IMR-90 (cell line): ENCODE measurements at regions not wholly inside any gene's neighbourhood (a gene's known extent, or its start where the extent isn't known, plus 50 kb on each side); places are given as distances from the start of the nearest gene placed in this dataset.

Source experiments
- ATAC-seq: fragments of 200-7000 bp; cut with Tn5 transposase; 2 replicates; pipeline ENCODE4 v1.9.1; 2020; ENCODE audit warnings: low read depth, mild to moderate bottlenecking, moderate library complexity
- BruUV-seq: library from RNA; stranded (reverse); fragments of 400-500 nt; replicated peaks from 2 replicates; lab custom pipeline; 2021; lab: Mats Ljungman, UMichigan
- CTCF ChIA-PET: fragments of 300-600 bp; formaldehyde crosslinking; extraction: SDS; loops from one replicate; lab custom pipeline; 2021; ENCODE audit warnings: antibody characterized with exemption; lab: Yijun Ruan, JAX
- POLR2A ChIA-PET: fragments of 300-600 bp; sonication (Branson Sonifier 250); formaldehyde crosslinking; loops from one replicate; lab custom pipeline; 2022; ENCODE audit warnings: antibody characterized with exemption; ENCODE audit not compliant: unreplicated experiment; lab: Charles Lee
- DNase-seq: peaks from one replicate; pipeline ENCODE4 v3.0.0; 2013
- H2AFZ ChIP-seq: replicated peaks from 2 replicates; pipeline ENCODE3; 2013; ENCODE audit warnings: low read length, mild to moderate bottlenecking; ENCODE audit not compliant: poor library complexity
- H2AK5ac ChIP-seq: 2 replicates; pipeline ENCODE4 v1.6.1; 2013; ENCODE audit warnings: low read depth, low read length, inconsistent platforms
- H2AK9ac ChIP-seq: replicated peaks from 2 replicates; pipeline ENCODE3; 2013; ENCODE audit warnings: mild to moderate bottlenecking, low read depth, low read length, moderate library complexity; ENCODE audit not compliant: poor library complexity
- H2BK120ac ChIP-seq: 2 replicates; pipeline ENCODE4 v1.6.1; 2013; ENCODE audit warnings: low read depth, low read length, inconsistent platforms
- H2BK15ac ChIP-seq: 3 replicates; pipeline ENCODE4 v1.6.1; 2013; ENCODE audit warnings: low read depth, low read length, inconsistent platforms
- H2BK20ac ChIP-seq: 2 replicates; pipeline ENCODE4 v1.6.1; 2013; ENCODE audit warnings: low read depth, mild to moderate bottlenecking, inconsistent platforms, low read length, moderate library complexity
- H2BK5ac ChIP-seq: 2 replicates; pipeline ENCODE4 v1.6.1; 2013; ENCODE audit warnings: mild to moderate bottlenecking, low read depth, low read length, inconsistent platforms; ENCODE audit not compliant: poor library complexity, severe bottlenecking
- H3K14ac ChIP-seq: replicated peaks from 2 replicates; pipeline ENCODE4 v1.6.1; 2013; ENCODE audit warnings: low read depth, low read length, inconsistent platforms
- H3K18ac ChIP-seq: 2 replicates; pipeline ENCODE4 v1.6.1; 2013; ENCODE audit warnings: low read depth, low read length, control low read depth
- H3K23ac ChIP-seq: 2 replicates; pipeline ENCODE4 v1.6.1; 2013; ENCODE audit warnings: low read depth, low read length, inconsistent platforms
- H3K27ac ChIP-seq: 2 replicates; pipeline ENCODE4 v1.5.1; 2013; ENCODE audit warnings: mild to moderate bottlenecking, control low read depth, low read length; ENCODE audit not compliant: insufficient read depth
- H3K27me3 ChIP-seq: 2 replicates; pipeline ENCODE4 v1.6.1; 2013; ENCODE audit warnings: low read length; ENCODE audit not compliant: control insufficient read depth, insufficient read depth
- H3K36me3 ChIP-seq: 2 replicates; pipeline ENCODE4 v1.6.1; 2013; ENCODE audit warnings: low read length, mixed read lengths; ENCODE audit not compliant: control insufficient read depth, insufficient read depth
- H3K4ac ChIP-seq: 2 replicates; pipeline ENCODE4 v1.6.1; 2013; ENCODE audit warnings: low read depth, low read length, inconsistent platforms
- H3K4me1 ChIP-seq: 2 replicates; pipeline ENCODE4 v1.6.1; 2013; ENCODE audit warnings: low read length, mixed read lengths; ENCODE audit not compliant: control insufficient read depth, insufficient read depth
- H3K4me2 ChIP-seq: 2 replicates; pipeline ENCODE4 v1.6.1; 2013; ENCODE audit warnings: low read depth, mild to moderate bottlenecking, control low read depth, low read length, moderate library complexity
- H3K4me3 ChIP-seq: 2 replicates; pipeline ENCODE4 v1.5.1; 2013; ENCODE audit warnings: low read depth, mild to moderate bottlenecking, control low read depth, low read length, moderate library complexity; ENCODE audit not compliant: insufficient read depth
- H3K56ac ChIP-seq: 2 replicates; pipeline ENCODE4 v1.6.1; 2013; ENCODE audit warnings: low read length, inconsistent platforms; ENCODE audit not compliant: insufficient read depth; ENCODE audit errors: extremely low read depth
- H3K79me1 ChIP-seq, 2 experiments: 2 replicates each; pipeline ENCODE4 v1.6.1; 2013; ENCODE audit warnings: low read length in 2 of 2, inconsistent platforms in 1 of 2, low read depth in 1 of 2
- H3K9ac ChIP-seq: 2 replicates; pipeline ENCODE4 v1.6.1; 2013; ENCODE audit warnings: low read depth, low read length, control low read depth
- H3K9me1 ChIP-seq: 2 replicates; pipeline ENCODE4 v1.6.1; 2013; ENCODE audit warnings: low read length, inconsistent platforms; ENCODE audit not compliant: insufficient read depth
- H3K9me3 ChIP-seq: 2 replicates; pipeline ENCODE4 v1.6.1; 2013; ENCODE audit warnings: low read length; ENCODE audit not compliant: control insufficient read depth, insufficient read depth
- H4K20me1 ChIP-seq: 2 replicates; pipeline ENCODE4 v1.6.1; 2013; ENCODE audit warnings: low read length, inconsistent platforms; ENCODE audit not compliant: insufficient read depth
- H4K5ac ChIP-seq: 2 replicates; pipeline ENCODE4 v1.6.1; 2013; ENCODE audit warnings: mild to moderate bottlenecking, low read depth, low read length, control low read depth
- H4K8ac ChIP-seq, 2 experiments: 2 replicates each; pipeline ENCODE4 v1.6.1; 2013; ENCODE audit warnings: low read depth in 2 of 2, low read length in 2 of 2, control low read depth in 1 of 2, inconsistent platforms in 1 of 2
- H4K91ac ChIP-seq: 2 replicates; pipeline ENCODE4 v1.6.1; 2013; ENCODE audit warnings: low read depth, low read length, inconsistent platforms; ENCODE audit not compliant: insufficient read depth
- BHLHE40 ChIP-seq: fragments of 150-350 bp; IDR thresholded peaks from 2 replicates; pipeline ENCODE4 v1.6.1; 2016; ENCODE audit warnings: mild to moderate bottlenecking, low read depth, low read length
- CEBPB ChIP-seq: IDR thresholded peaks from 2 replicates; pipeline ENCODE4 v1.6.1; 2012; ENCODE audit warnings: low read depth, low read length, improper control_type of control experiment
- CHD1 ChIP-seq: IDR thresholded peaks from 2 replicates; pipeline ENCODE4 v1.6.1; 2012; ENCODE audit warnings: low read depth, low read length, improper control_type of control experiment
- FOS ChIP-seq: fragments of 150-350 bp; IDR thresholded peaks from 2 replicates; pipeline ENCODE4 v1.6.1; 2016; ENCODE audit warnings: low read depth, low read length
- MAFK ChIP-seq: IDR thresholded peaks from 2 replicates; pipeline ENCODE4 v1.6.1; 2012; ENCODE audit warnings: low read depth, low read length, improper control_type of control experiment
- MXI1 ChIP-seq: IDR thresholded peaks from 2 replicates; pipeline ENCODE4 v1.6.1; 2012; ENCODE audit warnings: low read depth, mild to moderate bottlenecking, low read length, moderate library complexity, borderline replicate concordance
- NFE2L2 ChIP-seq: fragments of 150-350 bp; IDR thresholded peaks from 2 replicates; pipeline ENCODE4 v1.6.1; 2016; ENCODE audit warnings: low read depth, mild to moderate bottlenecking, low read length
- POLR2A ChIP-seq: IDR thresholded peaks from 2 replicates; pipeline ENCODE4 v1.6.1; 2012; ENCODE audit warnings: mild to moderate bottlenecking, low read depth, low read length
- RAD21 ChIP-seq: IDR thresholded peaks from 2 replicates; pipeline ENCODE4 v1.6.1; 2012; ENCODE audit warnings: low read length, improper control_type of control experiment
- RCOR1 ChIP-seq: IDR thresholded peaks from 2 replicates; pipeline ENCODE4 v1.6.1; 2012; ENCODE audit warnings: mild to moderate bottlenecking, low read length, improper control_type of control experiment; ENCODE audit not compliant: insufficient replicate concordance
- SMC3 ChIP-seq: fragments of 150-350 bp; IDR thresholded peaks from 2 replicates; pipeline ENCODE4 v1.6.1; 2016; ENCODE audit warnings: low read depth, mild to moderate bottlenecking, antibody characterized with exemption, low read length, moderate library complexity
- WGBS, 2 experiments: methylation state at CpG; one replicate each; pipeline versions ENCODE4 v1.1.5 to v1.1.7; 2013; ENCODE audit warnings: missing lambda C conversion rate in 2 of 2; ENCODE audit not compliant: insufficient read length in 1 of 2; ENCODE audit errors: extremely low coverage in 2 of 2; 5-methylcytosine and 5-hydroxymethylcytosine counted together
- dilution Hi-C: fragments of 300-500 bp; cut with HindIII; formaldehyde crosslinking; loops from one replicate; pipeline ENCODE4 v1.14.3; 2018; ENCODE audit warnings: low sequenced_read_pairs; ENCODE audit not compliant: unreplicated experiment
- in situ Hi-C: fragments of 300-500 bp; cut with MboI; formaldehyde crosslinking; loops from 3 replicates; pipeline ENCODE4 v1.14.3; 2019; ENCODE audit warnings: low sequenced_read_pairs, inconsistent platforms, mixed read lengths
- intact Hi-C: fragments of 100-400 bp; cut with micrococcal nuclease; formaldehyde crosslinking; loops from 2 replicates; pipeline ENCODE4 v1.10.0; 2022
- TF ChIP-seq, protein P1 (sequence below): conservative IDR thresholded peaks from 2 replicates; pipeline ENCODE4 v1.5.1; 2012; ENCODE audit warnings: mild to moderate bottlenecking, low read depth, low read length, improper control_type of control experiment
- TF ChIP-seq, protein P2 (sequence below): fragments of 150-350 bp; IDR thresholded peaks from 2 replicates; pipeline ENCODE4 v1.6.1; 2016; ENCODE audit warnings: low read depth, mild to moderate bottlenecking, low read length, moderate library complexity, borderline replicate concordance

DNA sequence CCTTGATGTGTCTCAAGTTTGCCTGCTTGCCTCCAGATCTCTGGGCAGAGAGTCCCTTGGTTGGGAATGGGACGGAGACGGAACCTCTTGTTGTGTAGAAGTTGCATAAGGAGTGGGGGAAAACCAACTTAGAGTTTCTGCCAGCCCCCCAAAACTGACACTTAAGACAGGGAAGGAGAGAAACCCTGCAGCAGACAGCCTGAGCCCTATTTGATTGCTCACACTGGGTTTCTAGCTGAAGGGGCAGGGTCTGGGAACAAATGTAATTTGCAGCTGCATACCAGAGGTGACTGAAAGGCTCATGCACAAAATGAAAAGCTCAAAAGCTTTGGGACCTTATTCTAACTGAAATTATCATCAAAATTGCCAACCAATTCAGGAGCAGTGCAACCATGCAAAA, 254.5 kb downstream of the RASEF start:
- no peak overlapping the region for H3K18ac ChIP-seq
- no peak overlapping the region for H2AK9ac ChIP-seq
- peaks cover 4% of the 10 kb centered on the region; the same call in 1 of the 2 replicates for H3K9me3 ChIP-seq
- H3K27me3 ChIP-seq, result no peaks in the 10 kb centered on the region
- H3K9me1 ChIP-seq, result no peaks in the 10 kb centered on the region
- no peak overlapping the region for H3K23ac ChIP-seq
- H3K4me2 ChIP-seq, result no peak overlapping the region
- no peak overlapping the region for H4K91ac ChIP-seq
- no peak overlapping the region for H3K27ac ChIP-seq
- H3K9ac ChIP-seq, result no peak overlapping the region
- in situ Hi-C loops (no loop called here), dilution Hi-C loops (no loop called here), intact Hi-C loops (no loop called here)
- no peaks in the 10 kb centered on the region for H3K79me1 ChIP-seq
- H3K4me3 ChIP-seq, result no peak overlapping the region
- no peak overlapping the region for H3K4ac ChIP-seq
- no peak overlapping the region for H4K8ac ChIP-seq
- H3K4me1 ChIP-seq, result no peaks in the 10 kb centered on the region
- DNase-seq (no peak), ATAC-seq (no peak)
- no peaks in the 10 kb centered on the region for H4K20me1 ChIP-seq
- ChIA-PET POLR2A (no interaction called here), CTCF (no interaction called here)
- BruUV-seq, result no TSS peak
- no peaks in the 10 kb centered on the region for H3K36me3 ChIP-seq
- H2BK120ac ChIP-seq, result no peak overlapping the region
- H2BK20ac ChIP-seq, result no peak overlapping the region
- no peak overlapping the region for H2BK15ac ChIP-seq
- H3K14ac ChIP-seq, result no peak overlapping the region
- H3K56ac ChIP-seq, result no peak overlapping the region
- no peak overlapping the region for H2AFZ ChIP-seq
- TF ChIP-seq, protein P1, sequence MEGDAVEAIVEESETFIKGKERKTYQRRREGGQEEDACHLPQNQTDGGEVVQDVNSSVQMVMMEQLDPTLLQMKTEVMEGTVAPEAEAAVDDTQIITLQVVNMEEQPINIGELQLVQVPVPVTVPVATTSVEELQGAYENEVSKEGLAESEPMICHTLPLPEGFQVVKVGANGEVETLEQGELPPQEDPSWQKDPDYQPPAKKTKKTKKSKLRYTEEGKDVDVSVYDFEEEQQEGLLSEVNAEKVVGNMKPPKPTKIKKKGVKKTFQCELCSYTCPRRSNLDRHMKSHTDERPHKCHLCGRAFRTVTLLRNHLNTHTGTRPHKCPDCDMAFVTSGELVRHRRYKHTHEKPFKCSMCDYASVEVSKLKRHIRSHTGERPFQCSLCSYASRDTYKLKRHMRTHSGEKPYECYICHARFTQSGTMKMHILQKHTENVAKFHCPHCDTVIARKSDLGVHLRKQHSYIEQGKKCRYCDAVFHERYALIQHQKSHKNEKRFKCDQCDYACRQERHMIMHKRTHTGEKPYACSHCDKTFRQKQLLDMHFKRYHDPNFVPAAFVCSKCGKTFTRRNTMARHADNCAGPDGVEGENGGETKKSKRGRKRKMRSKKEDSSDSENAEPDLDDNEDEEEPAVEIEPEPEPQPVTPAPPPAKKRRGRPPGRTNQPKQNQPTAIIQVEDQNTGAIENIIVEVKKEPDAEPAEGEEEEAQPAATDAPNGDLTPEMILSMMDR, result no peak
- no peak for TF ChIP-seq MAFK
- no peak for TF ChIP-seq MXI1
- no peak for TF ChIP-seq CHD1
- TF ChIP-seq NFE2L2, result no peak
- TF ChIP-seq BHLHE40, result no peak
- TF ChIP-seq, protein P2, sequence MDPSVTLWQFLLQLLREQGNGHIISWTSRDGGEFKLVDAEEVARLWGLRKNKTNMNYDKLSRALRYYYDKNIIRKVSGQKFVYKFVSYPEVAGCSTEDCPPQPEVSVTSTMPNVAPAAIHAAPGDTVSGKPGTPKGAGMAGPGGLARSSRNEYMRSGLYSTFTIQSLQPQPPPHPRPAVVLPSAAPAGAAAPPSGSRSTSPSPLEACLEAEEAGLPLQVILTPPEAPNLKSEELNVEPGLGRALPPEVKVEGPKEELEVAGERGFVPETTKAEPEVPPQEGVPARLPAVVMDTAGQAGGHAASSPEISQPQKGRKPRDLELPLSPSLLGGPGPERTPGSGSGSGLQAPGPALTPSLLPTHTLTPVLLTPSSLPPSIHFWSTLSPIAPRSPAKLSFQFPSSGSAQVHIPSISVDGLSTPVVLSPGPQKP, result no peak
- no peak for TF ChIP-seq RAD21
- TF ChIP-seq FOS, result no peak
- no peak for TF ChIP-seq RCOR1
- TF ChIP-seq POLR2A, result no peak
- TF ChIP-seq CEBPB, result no peak
- no peak for TF ChIP-seq SMC3
- no peak overlapping the region for H4K5ac ChIP-seq
- WGBS, 2 experiments, result no CpG with 5 or more reads among the region's 2 CpGs
- H2AK5ac ChIP-seq, result no peak overlapping the region
- H2BK5ac ChIP-seq, result no peak overlapping the region
